HFF-Myc (cell line): ENCODE measurements at regions not wholly inside any gene's neighbourhood (a gene's known extent, or its start where the extent isn't known, plus 50 kb on each side); places are given as distances from the start of the nearest gene placed in this dataset.

Experiments used
- DNase-seq: peaks from one replicate; pipeline ENCODE4 v3.0.0-alpha.2; 2011; ENCODE audit warnings: low read depth; ENCODE audit errors: extremely low read depth
- H3K4me3 ChIP-seq: replicated peaks from 2 replicates; pipeline ENCODE4 v1.5.1; 2011; ENCODE audit warnings: low read depth, mild to moderate bottlenecking, control low read depth, low read length
- TF ChIP-seq, protein P1 (sequence below): IDR thresholded peaks from 2 replicates; pipeline ENCODE4 v1.5.1; 2012; ENCODE audit warnings: mild to moderate bottlenecking, low read depth, low read length, control low read depth; ENCODE audit errors: missing control alignments

DNA sequence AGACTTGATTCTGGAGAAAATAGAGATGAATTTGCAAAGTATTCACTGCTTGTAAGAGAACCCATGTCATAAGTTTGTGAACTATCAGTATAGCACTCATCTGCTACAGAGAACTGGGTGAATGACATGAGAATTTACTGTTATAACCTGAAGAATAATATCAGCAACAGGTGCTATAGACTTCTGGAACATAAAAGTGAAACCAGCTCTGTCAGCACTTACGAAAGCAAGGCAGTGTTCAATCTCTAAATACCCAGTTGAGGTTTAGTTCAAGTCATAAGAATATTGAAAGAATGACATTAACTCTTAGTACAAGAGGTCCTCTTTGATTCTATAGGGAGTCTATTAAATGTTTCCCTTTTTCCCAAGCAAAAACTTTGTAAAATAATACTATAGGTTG lies 232.9 kb upstream of the ANKRD50 start:
- DNase-seq: no peak
- TF ChIP-seq, protein P1, sequence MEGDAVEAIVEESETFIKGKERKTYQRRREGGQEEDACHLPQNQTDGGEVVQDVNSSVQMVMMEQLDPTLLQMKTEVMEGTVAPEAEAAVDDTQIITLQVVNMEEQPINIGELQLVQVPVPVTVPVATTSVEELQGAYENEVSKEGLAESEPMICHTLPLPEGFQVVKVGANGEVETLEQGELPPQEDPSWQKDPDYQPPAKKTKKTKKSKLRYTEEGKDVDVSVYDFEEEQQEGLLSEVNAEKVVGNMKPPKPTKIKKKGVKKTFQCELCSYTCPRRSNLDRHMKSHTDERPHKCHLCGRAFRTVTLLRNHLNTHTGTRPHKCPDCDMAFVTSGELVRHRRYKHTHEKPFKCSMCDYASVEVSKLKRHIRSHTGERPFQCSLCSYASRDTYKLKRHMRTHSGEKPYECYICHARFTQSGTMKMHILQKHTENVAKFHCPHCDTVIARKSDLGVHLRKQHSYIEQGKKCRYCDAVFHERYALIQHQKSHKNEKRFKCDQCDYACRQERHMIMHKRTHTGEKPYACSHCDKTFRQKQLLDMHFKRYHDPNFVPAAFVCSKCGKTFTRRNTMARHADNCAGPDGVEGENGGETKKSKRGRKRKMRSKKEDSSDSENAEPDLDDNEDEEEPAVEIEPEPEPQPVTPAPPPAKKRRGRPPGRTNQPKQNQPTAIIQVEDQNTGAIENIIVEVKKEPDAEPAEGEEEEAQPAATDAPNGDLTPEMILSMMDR: no peak
- H3K4me3 ChIP-seq: no peak overlapping the region

DNA sequence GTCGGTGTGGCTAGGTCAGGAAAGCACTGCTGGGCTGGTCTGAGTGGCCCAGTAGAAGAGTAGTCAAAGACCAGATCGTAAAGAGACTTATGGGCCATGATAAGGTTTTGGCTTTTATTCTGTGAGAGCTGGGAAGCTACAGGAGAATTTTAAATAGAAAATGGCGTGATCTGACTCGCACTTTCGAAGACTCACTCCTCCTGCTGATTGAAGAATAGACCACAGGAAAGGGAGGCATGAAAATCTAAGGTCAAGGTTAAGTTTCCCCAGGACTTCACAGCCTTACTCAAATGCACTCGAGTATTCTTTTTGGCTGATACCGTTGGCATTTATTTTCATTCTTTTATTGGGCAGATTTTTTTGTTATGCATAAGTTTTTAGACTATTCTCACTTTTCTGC lies 231.4 kb upstream of the ANKRD50 start:
- no peak overlapping the region for H3K4me3 ChIP-seq
- TF ChIP-seq, protein P1: no peak
- no peak for DNase-seq

DNA sequence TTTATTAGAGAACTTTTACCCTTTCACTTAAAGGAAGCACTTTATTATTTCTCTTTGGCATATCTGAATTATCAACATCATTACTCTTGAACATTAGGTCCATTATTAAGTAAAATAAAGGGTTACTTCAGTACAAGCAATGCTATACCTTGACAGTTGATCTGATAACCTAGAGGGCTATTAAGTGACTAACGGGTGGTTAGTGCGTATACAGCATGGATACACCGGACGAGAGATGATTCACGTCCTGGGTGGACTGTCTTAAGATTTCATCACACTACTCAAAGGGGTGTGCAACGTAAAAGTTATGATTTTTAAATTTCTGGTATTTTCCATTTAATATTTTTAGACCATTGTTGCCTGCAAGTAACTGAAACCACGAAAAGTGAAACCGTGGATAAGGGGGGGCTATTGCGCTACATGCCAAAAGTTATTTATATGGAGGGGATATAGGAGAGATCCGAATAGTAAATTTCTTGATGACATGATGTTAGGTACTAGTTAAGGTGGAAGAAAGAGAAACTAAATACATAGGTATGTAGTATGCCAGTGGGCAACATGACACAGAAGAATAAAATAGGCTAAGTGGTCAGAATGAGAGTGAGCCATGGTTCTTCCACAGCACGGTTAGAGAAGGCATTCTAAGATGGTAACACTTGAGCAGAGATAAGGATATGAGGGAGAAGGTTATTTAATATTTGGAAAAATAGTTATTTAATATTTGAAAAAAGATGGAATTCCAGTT lies 230.8 kb upstream of the ANKRD50 start:
- TF ChIP-seq, protein P1: no peak
- H3K4me3 ChIP-seq: no peak overlapping the region
- DNase-seq: no peak

DNA sequence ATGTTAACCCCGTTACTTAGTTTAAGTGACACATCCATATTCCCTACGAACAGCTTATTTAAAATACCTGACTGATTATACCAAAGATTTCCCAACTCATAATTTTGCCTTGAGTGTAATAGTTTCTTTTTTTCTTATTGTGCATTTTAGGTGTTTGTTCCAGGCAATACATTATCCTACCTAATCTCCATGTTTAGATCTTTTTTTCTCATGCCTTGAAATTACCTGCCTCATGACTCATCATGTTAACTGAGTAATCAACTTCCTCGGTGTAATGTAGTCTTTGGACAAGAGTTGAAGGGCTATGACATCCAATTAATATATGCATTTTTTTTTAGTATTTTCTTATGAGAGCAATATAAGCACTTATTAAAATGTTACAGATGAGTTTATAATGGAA lies 228.7 kb upstream of the ANKRD50 start:
- no peak overlapping the region for H3K4me3 ChIP-seq
- TF ChIP-seq, protein P1: no peak
- DNase-seq: no peak

DNA sequence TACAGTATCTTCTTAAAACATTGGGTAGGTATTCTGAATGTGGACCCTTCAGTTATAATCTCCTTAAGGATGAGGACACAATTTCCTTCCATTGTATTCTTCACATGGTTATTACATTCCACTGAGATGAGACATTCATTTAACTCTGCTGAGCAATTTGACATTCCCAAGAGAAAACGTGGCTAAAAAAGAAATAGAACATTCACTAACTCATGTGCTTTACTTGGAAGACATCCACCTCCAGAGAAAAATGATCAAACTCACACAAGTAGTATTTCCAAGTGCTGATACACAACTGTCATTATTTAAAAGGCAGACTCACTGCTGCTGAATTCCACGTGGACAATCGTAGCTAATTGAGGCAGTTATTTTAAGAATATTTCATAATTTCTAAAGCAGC lies 227.9 kb upstream of the ANKRD50 start:
- no peak overlapping the region for H3K4me3 ChIP-seq
- TF ChIP-seq, protein P1: no peak
- peak; percentile 66 for DNase-seq

DNA sequence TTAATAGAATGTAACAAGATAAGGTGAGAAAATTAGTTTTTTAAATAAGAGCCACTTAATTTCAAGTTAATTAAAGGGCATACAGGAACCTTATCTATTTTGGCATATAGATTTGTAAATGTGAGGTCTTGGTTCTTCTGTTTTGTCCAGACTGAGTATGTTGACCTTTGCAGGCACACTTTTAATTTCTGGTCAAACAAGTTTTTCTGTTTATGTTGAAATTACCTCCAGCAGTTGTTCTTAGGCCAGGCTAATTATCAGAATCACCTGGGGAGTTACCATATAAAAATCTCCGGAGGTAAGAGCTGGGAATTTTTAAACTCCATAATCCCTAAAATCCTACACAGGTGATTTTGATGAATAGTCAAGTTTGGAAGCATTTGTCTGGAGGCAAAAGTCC lies 227.4 kb upstream of the ANKRD50 start:
- TF ChIP-seq, protein P1: no peak
- H3K4me3 ChIP-seq: no peak overlapping the region
- DNase-seq: no peak

DNA sequence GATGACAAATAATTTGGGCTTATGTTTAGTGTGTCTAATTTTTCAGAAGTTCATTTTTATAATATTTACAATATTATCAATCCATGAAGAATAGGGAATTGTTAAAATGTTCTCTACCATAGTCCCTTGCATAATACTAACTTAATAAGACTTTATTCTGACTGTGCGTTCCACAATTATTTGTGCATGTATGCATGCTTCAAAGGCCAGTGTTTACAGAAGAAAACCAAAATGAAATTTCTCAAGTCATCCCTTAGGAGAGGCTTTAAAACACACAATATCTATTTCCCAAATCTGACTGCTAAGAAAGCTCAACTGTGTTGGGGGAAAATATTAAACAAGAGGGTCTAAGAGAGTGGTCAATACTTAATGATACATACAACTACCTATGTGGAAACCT lies 226.3 kb upstream of the ANKRD50 start:
- TF ChIP-seq, protein P1: no peak
- no peak overlapping the region for H3K4me3 ChIP-seq
- DNase-seq: no peak
